Lower lobe of right lung (tissue), 2 donors: ENCODE measurements at regions not wholly inside any gene's neighbourhood (a gene's known extent, or its start where the extent isn't known, plus 50 kb on each side); places are given as distances from the start of the nearest gene placed in this dataset.

ENCODE experiments used
- ATAC-seq, 2 donors: fragments of 200-7000 bp; cut with Tn5 transposase; one replicate each; pipeline ENCODE4 v1.9.1; 2020 to 2022; ENCODE audit warnings: mild to moderate bottlenecking in 2 of 2, moderate library complexity in 2 of 2
- DNase-seq: peaks from one replicate; pipeline ENCODE4 v3.0.0-alpha.2; 2020
- H3K27ac ChIP-seq: fragments of 200-600 bp; one replicate; pipeline ENCODE4 v1.8.0; 2022
- H3K27me3 ChIP-seq: fragments of 200-600 bp; one replicate; pipeline ENCODE4 v1.8.0; 2022; ENCODE audit warnings: low read depth
- H3K36me3 ChIP-seq: fragments of 200-600 bp; one replicate; pipeline ENCODE4 v1.8.0; 2022; ENCODE audit warnings: mild to moderate bottlenecking
- H3K4me1 ChIP-seq: fragments of 200-600 bp; one replicate; pipeline ENCODE4 v1.8.0; 2022
- H3K4me3 ChIP-seq: fragments of 200-600 bp; one replicate; pipeline ENCODE4 v1.8.0; 2022; ENCODE audit warnings: mild to moderate bottlenecking
- H3K9me3 ChIP-seq: fragments of 200-600 bp; one replicate; pipeline ENCODE4 v1.8.0; 2022
- CTCF ChIP-seq: fragments of 200-600 bp; IDR thresholded peaks from one replicate; pipeline ENCODE4 v1.8.0; 2022; ENCODE audit warnings: antibody characterized with exemption, mild to moderate bottlenecking
- intact Hi-C: fragments of 100-400 bp; cut with DNase I; formaldehyde crosslinking; loops from one replicate; pipeline ENCODE4 v1.11.0; 2022
- donor health status: DM: no; HTN: yes; CAD: no; lungs with severe emphysema.

GRCh38 chr1:95572002-95572401, 338.0 kb downstream of the RWDD3 start:
- no peaks in the 10 kb centered on the region for H3K27me3 ChIP-seq
- no peak for DNase-seq
- ATAC-seq = no peak
- no peak overlapping the region for H3K4me3 ChIP-seq
- no peaks in the 10 kb centered on the region for H3K4me1 ChIP-seq
- no peak for TF ChIP-seq CTCF
- H3K36me3 ChIP-seq = no peaks in the 10 kb centered on the region
- intact Hi-C loops = no loop called here
- H3K9me3 ChIP-seq = no peaks in the 10 kb centered on the region
- H3K27ac ChIP-seq = no peak overlapping the region

GRCh38 chr1:95572962-95573361, 339.0 kb downstream of the RWDD3 start:
- TF ChIP-seq CTCF = no peak
- intact Hi-C loops = no loop called here
- DNase-seq (no peak), ATAC-seq (no peak)
- Histone ChIP-seq H3K27ac (no peak overlapping the region), H3K4me3 (no peak overlapping the region), H3K9me3 (no peaks in the 10 kb centered on the region), H3K4me1 (no peaks in the 10 kb centered on the region), H3K27me3 (no peaks in the 10 kb centered on the region), H3K36me3 (no peaks in the 10 kb centered on the region)

- Histone ChIP-seq H3K27me3 (no peaks in the 10 kb centered on the region), H3K27ac (no peak overlapping the region), H3K4me3 (no peak overlapping the region), H3K9me3 (no peaks in the 10 kb centered on the region), H3K36me3 (no peaks in the 10 kb centered on the region), H3K4me1 (no peaks in the 10 kb centered on the region)
- DNase-seq (no peak), ATAC-seq (no peak)
- intact Hi-C loops = no loop called here
- no peak for TF ChIP-seq CTCF
Observed at GRCh38 chr1:95575291-95575690, 341.3 kb downstream of the RWDD3 start.

GRCh38 chr1:95578462-95578861, 344.5 kb downstream of the RWDD3 start:
- TF ChIP-seq CTCF = no peak
- no peak overlapping the region for H3K27ac ChIP-seq
- H3K4me3 ChIP-seq = no peak overlapping the region
- H3K9me3 ChIP-seq = no peaks in the 10 kb centered on the region
- no peaks in the 10 kb centered on the region for H3K36me3 ChIP-seq
- intact Hi-C loops = no loop called here
- no peaks in the 10 kb centered on the region for H3K4me1 ChIP-seq
- ATAC-seq (no peak), DNase-seq (no peak)
- no peaks in the 10 kb centered on the region for H3K27me3 ChIP-seq

- Histone ChIP-seq H3K27me3 (no peaks in the 10 kb centered on the region), H3K27ac (no peak overlapping the region), H3K4me3 (no peak overlapping the region), H3K9me3 (no peaks in the 10 kb centered on the region), H3K4me1 (no peaks in the 10 kb centered on the region), H3K36me3 (no peaks in the 10 kb centered on the region)
- ATAC-seq (no peak), DNase-seq (no peak)
- intact Hi-C loops = no loop called here
- no peak for TF ChIP-seq CTCF
Observed at GRCh38 chr1:95582191-95582590, 348.2 kb downstream of the RWDD3 start.

GRCh38 chr1:95582746-95583145, 348.7 kb downstream of the RWDD3 start:
- Histone ChIP-seq H3K27me3 (no peaks in the 10 kb centered on the region), H3K4me1 (no peaks in the 10 kb centered on the region), H3K27ac (no peak overlapping the region), H3K9me3 (no peaks in the 10 kb centered on the region), H3K36me3 (no peaks in the 10 kb centered on the region), H3K4me3 (no peak overlapping the region)
- no peak for TF ChIP-seq CTCF
- no peak for DNase-seq
- no peak for ATAC-seq
- intact Hi-C loops = no loop called here
